ENCODE measurements at regions not wholly inside any gene's neighbourhood (a gene's known extent, or its start where the extent isn't known, plus 50 kb on each side); places are given as distances from the start of the nearest gene placed in this dataset.

- no peak for ATAC-seq
- in situ Hi-C loops (cut with MboI; ENCODE audit: low sequenced_read_pairs in 4 of 4) (no loop called here), intact Hi-C loops (cut with DNase I; ENCODE audit: low total_unique reads) (no loop called here)
- Histone ChIP-seq H3K9me3 (no peaks in the 10 kb centered on the region), H3K4me1 (no peaks in the 10 kb centered on the region), H3K27ac (no peak overlapping the region), H3K4me3 (no peak overlapping the region), H3K36me3 (no peaks in the 10 kb centered on the region), H3K27me3 (peaks cover 0 to 3% (median 0%) of the 10 kb centered on the region in 3 donors)
- TF ChIP-seq, protein P1, sequence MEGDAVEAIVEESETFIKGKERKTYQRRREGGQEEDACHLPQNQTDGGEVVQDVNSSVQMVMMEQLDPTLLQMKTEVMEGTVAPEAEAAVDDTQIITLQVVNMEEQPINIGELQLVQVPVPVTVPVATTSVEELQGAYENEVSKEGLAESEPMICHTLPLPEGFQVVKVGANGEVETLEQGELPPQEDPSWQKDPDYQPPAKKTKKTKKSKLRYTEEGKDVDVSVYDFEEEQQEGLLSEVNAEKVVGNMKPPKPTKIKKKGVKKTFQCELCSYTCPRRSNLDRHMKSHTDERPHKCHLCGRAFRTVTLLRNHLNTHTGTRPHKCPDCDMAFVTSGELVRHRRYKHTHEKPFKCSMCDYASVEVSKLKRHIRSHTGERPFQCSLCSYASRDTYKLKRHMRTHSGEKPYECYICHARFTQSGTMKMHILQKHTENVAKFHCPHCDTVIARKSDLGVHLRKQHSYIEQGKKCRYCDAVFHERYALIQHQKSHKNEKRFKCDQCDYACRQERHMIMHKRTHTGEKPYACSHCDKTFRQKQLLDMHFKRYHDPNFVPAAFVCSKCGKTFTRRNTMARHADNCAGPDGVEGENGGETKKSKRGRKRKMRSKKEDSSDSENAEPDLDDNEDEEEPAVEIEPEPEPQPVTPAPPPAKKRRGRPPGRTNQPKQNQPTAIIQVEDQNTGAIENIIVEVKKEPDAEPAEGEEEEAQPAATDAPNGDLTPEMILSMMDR (IDR thresholded peaks at IDR 0.05 in 4 of 5, conservative IDR thresholded peaks at IDR 0.05 in 1 of 5) = no peak
- no peak for TF ChIP-seq POLR2A (IDR thresholded peaks at IDR 0.05)
- DNase-seq = no peak
Observed at GRCh38 chr2:238709325-238710025, 138.4 kb upstream of the TWIST2 start.

DNA sequence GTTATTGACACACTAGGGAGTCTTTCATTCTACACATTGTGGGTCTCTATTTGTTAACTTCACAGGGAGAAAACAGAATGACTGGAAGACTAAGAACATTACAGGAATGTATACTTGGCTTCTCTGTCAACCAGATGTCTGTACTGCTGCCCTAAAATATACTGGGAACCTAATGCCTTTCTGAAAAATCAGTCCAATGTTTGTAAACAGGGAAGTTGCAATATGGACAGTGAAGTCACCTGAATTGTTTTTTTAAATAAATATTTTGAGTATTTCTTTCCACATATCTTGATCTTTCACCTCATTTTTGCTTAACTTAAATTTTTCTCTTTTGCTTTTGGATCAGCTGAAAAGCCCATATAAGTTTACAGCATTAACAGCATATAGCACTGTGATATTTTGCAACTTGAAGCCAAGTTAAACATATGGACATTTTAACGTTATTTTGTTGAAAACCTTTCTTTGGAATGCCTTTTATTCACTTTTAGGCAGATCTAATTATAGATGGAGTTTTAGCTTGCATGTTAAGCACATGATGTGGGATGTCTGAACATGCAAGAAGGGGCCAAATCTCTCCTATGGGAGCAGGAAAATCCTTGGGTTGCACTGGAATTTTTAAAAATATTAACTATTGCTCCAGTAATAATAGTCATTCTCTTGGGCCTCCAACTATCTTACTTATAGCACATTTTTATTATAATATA lies 137.7 kb upstream of the TWIST2 start:
- no peak for TF ChIP-seq POLR2A (IDR thresholded peaks at IDR 0.05)
- TF ChIP-seq, protein P1 (IDR thresholded peaks at IDR 0.05 in 4 of 5, conservative IDR thresholded peaks at IDR 0.05 in 1 of 5) = no peak
- no peaks in the 10 kb centered on the region for H3K4me1 ChIP-seq
- no peaks in the 10 kb centered on the region for H3K36me3 ChIP-seq
- in situ Hi-C loops (cut with MboI; ENCODE audit: low sequenced_read_pairs in 4 of 4) = no loop called here
- H3K27ac ChIP-seq = no peak overlapping the region
- ATAC-seq (no peak), DNase-seq (no peak)
- H3K4me3 ChIP-seq = no peak overlapping the region
- peaks cover 0 to 3% (median 0%) of the 10 kb centered on the region in 3 donors for H3K27me3 ChIP-seq
- intact Hi-C loops (cut with DNase I; ENCODE audit: low total_unique reads) = no loop called here
- no peaks in the 10 kb centered on the region for H3K9me3 ChIP-seq

DNA sequence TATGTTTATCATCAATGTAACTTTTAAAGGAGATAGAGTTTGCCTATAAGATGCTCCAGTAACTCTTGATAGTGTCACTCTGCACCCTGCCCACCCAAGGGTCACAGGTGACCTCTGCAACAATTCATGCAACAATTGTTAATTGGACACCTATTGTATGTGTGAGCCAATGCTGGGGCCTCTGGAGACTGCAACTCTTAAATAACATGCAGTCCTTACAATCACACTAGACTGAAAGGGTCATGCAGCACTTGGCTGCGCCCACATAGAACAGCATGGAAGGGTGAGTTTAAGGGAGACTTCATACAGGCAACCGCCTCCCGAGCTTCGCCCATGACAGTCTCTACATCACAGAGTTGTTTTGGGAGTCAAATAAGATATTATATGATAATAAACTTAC lies 137.1 kb upstream of the TWIST2 start:
- TF ChIP-seq POLR2A (IDR thresholded peaks at IDR 0.05) = no peak
- TF ChIP-seq, protein P1 (IDR thresholded peaks at IDR 0.05 in 4 of 5, conservative IDR thresholded peaks at IDR 0.05 in 1 of 5) = no peak
- no peaks in the 10 kb centered on the region for H3K4me1 ChIP-seq
- in situ Hi-C loops (cut with MboI; ENCODE audit: low sequenced_read_pairs in 4 of 4) = no loop called here
- no peaks in the 10 kb centered on the region for H3K9me3 ChIP-seq
- peaks cover 0 to 3% (median 0%) of the 10 kb centered on the region in 3 donors for H3K27me3 ChIP-seq
- ATAC-seq (no peak), DNase-seq (no peak)
- H3K27ac ChIP-seq = no peak overlapping the region
- H3K36me3 ChIP-seq = no peaks in the 10 kb centered on the region
- intact Hi-C loops (cut with DNase I; ENCODE audit: low total_unique reads) = no loop called here
- no peak overlapping the region for H3K4me3 ChIP-seq

DNA sequence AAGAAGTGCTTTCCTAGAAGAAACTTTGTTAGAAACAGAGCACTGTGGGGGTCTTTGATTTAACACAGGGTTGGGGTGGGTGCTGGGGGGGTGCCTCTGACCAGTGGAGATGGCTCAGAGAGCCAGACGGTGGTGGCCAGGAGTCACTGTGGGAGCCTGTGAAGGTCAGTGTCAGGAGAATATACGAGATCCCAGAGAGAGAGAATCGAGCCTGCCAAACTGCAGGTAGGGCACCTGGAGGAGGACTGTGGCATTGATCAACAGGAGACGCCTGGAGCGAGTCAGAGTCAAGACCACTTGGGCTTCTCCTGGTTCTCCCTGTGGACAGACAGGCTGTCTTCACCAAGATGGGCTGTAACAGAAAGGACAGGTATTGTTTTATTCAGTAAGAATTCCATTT lies 136.5 kb upstream of the TWIST2 start:
- Histone ChIP-seq H3K27me3 (peaks cover 0 to 5% (median 0%) of the 10 kb centered on the region in 3 donors), H3K4me3 (no peak overlapping the region), H3K27ac (no peak overlapping the region), H3K4me1 (no peaks in the 10 kb centered on the region), H3K9me3 (no peaks in the 10 kb centered on the region), H3K36me3 (no peaks in the 10 kb centered on the region)
- intact Hi-C loops (cut with DNase I; ENCODE audit: low total_unique reads) = no loop called here
- in situ Hi-C loops (cut with MboI; ENCODE audit: low sequenced_read_pairs in 4 of 4) = no loop called here
- ATAC-seq = no peak
- no peak for DNase-seq
- no peak for TF ChIP-seq POLR2A (IDR thresholded peaks at IDR 0.05)
- TF ChIP-seq, protein P1 (IDR thresholded peaks at IDR 0.05 in 4 of 5, conservative IDR thresholded peaks at IDR 0.05 in 1 of 5) = no peak
